ENCODE measurements at regions not wholly inside any gene's neighbourhood (a gene's known extent, or its start where the extent isn't known, plus 50 kb on each side); places are given as distances from the start of the nearest gene placed in this dataset.
"Not testable (repeated sequence)": the region's sequence is repeated elsewhere in the genome, so short reads cannot be mapped to it uniquely, and the experiment has no call there.

GRCh38 chr7:106562711-106563366 lies 98.1 kb downstream of the CCDC71L start:
- no peak for DNase-seq (ENCODE audit: low read depth in 2 of 2)

- no peak for DNase-seq (ENCODE audit: low read depth in 2 of 2)
These were observed 99.1 kb downstream of the CCDC71L start for GRCh38 chr7:106561666-106562411.

GRCh38 chr7:106561151-106561550 lies 99.8 kb downstream of the CCDC71L start:
- no peak for DNase-seq (ENCODE audit: low read depth in 2 of 2)

GRCh38 chr7:106560482-106560881 lies 100.5 kb downstream of the CCDC71L start:
- DNase-seq (ENCODE audit: low read depth in 2 of 2): no peak

- not testable (repeated sequence) for DNase-seq (ENCODE audit: low read depth in 2 of 2)
These were observed 104.7 kb downstream of the CCDC71L start for GRCh38 chr7:106556244-106556643.

- not testable (repeated sequence) for DNase-seq (ENCODE audit: low read depth in 2 of 2)
These were observed 106.3 kb downstream of the CCDC71L start for GRCh38 chr7:106554623-106555022.

- no peak for DNase-seq (ENCODE audit: low read depth in 2 of 2)
These were observed 107.5 kb downstream of the CCDC71L start for GRCh38 chr7:106553446-106553836.

- DNase-seq (ENCODE audit: low read depth in 2 of 2): no peak
These were observed 108.1 kb downstream of the CCDC71L start for GRCh38 chr7:106552645-106553445.

GRCh38 chr7:106551936-106552335 lies 109.0 kb downstream of the CCDC71L start:
- DNase-seq (ENCODE audit: low read depth in 2 of 2): no peak

GRCh38 chr7:106548491-106548890 lies 112.5 kb downstream of the CCDC71L start:
- DNase-seq (ENCODE audit: low read depth in 2 of 2): no peak

GRCh38 chr7:106545275-106545674 lies 115.7 kb downstream of the CCDC71L start:
- DNase-seq (ENCODE audit: low read depth in 2 of 2): no peak

GRCh38 chr7:106543221-106543757 lies 117.7 kb downstream of the CCDC71L start:
- no peak for DNase-seq (ENCODE audit: low read depth in 2 of 2)

- peak in 1 of 2 donors; percentile 2 for DNase-seq (ENCODE audit: low read depth in 2 of 2)
These were observed 118.3 kb downstream of the CCDC71L start for GRCh38 chr7:106542550-106543220.

GRCh38 chr7:106538638-106539037 lies 122.3 kb downstream of the CCDC71L start:
- DNase-seq (ENCODE audit: low read depth in 2 of 2): no peak

- DNase-seq (ENCODE audit: low read depth in 2 of 2): no peak
These were observed 123.8 kb downstream of the CCDC71L start for GRCh38 chr7:106537119-106537518.

- no peak for DNase-seq (ENCODE audit: low read depth in 2 of 2)
These were observed 124.9 kb downstream of the CCDC71L start for GRCh38 chr7:106536079-106536478.

GRCh38 chr7:106535234-106535932 lies 125.6 kb downstream of the CCDC71L start:
- no peak for DNase-seq (ENCODE audit: low read depth in 2 of 2)

- DNase-seq (ENCODE audit: low read depth in 2 of 2): no peak
These were observed 126.6 kb downstream of the CCDC71L start for GRCh38 chr7:106534271-106534846.

GRCh38 chr7:106530183-106530582 lies 130.8 kb downstream of the CCDC71L start:
- not testable (repeated sequence) for DNase-seq (ENCODE audit: low read depth in 2 of 2)

GRCh38 chr7:106526617-106527016 lies 134.3 kb downstream of the CCDC71L start:
- DNase-seq (ENCODE audit: low read depth in 2 of 2): not testable (repeated sequence)

- DNase-seq (ENCODE audit: low read depth in 2 of 2): no peak
These were observed 136.3 kb downstream of the CCDC71L start for GRCh38 chr7:106524690-106525059.
